ENCODE measurements at regions not wholly inside any gene's neighbourhood (a gene's known extent, or its start where the extent isn't known, plus 50 kb on each side); places are given as distances from the start of the nearest gene placed in this dataset.

- in situ Hi-C loops (cut with HindIII; ENCODE audit: low pct_ligation_motif_present, low pct_unique_long_range_greater_than_20kb, low sequenced_read_pairs), result no loop called here
These were observed 162.5 kb downstream of the SNX10 start for GRCh38 chr7:26454180-26454579.

DNA sequence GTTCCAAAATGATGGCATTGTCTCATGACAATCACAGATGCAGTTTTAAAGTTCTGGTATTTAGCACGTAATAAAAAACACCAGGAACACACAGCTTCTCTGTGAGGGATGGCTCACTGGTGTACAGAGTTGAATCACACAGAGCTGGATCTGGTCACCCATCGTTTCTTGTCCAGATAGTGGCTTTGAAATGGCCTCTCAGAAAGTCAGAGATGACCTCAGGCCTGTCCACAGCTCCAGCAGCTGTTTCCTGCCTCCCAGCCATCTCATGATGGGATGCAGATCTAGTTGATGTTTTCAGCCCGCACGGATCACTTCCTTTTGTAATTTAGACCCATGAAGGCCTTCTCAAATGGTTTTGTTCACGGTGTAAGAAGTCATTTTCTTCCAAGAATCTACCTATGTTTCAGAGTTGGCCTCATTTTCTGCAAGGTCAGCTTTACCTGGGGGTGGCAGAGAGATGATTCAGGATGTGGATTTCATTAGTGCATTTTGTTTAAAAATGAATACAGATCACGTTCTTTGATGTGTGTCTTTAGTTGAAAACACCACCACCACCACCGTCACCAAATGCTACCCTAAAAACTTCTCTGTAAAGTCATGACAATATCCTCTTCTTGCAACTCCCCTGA is 166.2 kb downstream of the SNX10 start:
- no peak for DNase-seq
- in situ Hi-C loops (cut with HindIII; ENCODE audit: low pct_ligation_motif_present, low pct_unique_long_range_greater_than_20kb, low sequenced_read_pairs), result no loop called here

More at GRCh38 chr7:26454180-26454579, 162.5 kb downstream of the SNX10 start:
- no peak for DNase-seq

DNA sequence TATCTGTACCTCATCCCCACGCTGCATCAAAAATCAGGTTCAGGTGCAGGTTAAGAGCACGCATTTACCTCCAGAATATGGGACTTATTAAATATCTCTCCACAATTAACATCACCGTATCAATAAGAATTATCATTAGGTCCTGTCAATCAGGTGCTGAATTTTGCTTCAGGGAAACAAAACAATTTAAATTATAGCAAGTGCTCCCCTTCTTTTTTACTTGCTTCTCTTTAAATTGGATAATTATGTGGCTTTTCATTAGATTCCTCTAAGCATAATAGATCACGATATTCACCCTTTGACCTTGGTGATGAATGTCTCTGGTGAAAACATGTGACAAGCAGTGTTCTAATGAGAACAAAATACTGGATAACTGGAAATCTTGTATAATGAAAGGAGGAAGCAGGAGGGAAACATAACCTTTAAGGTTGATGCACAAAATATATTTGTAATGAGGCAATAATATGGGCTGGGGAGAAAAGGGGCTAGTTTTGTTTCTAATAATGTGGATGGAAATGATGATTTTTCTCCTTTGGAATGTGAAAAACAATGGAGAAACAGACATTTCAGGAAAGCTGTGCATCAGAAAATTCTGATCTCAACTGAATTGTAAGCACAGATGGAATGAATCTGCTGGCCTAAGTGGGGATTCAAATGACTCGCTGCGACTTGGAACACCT is 166.9 kb downstream of the SNX10 start:
- DNase-seq, result no peak
- in situ Hi-C loops (cut with HindIII; ENCODE audit: low pct_ligation_motif_present, low pct_unique_long_range_greater_than_20kb, low sequenced_read_pairs), result no loop called here

GRCh38 chr7:26459540-26460193 is 168.0 kb downstream of the SNX10 start:
- DNase-seq, result no peak
- in situ Hi-C loops (cut with HindIII; ENCODE audit: low pct_ligation_motif_present, low pct_unique_long_range_greater_than_20kb, low sequenced_read_pairs), result no loop called here

DNA sequence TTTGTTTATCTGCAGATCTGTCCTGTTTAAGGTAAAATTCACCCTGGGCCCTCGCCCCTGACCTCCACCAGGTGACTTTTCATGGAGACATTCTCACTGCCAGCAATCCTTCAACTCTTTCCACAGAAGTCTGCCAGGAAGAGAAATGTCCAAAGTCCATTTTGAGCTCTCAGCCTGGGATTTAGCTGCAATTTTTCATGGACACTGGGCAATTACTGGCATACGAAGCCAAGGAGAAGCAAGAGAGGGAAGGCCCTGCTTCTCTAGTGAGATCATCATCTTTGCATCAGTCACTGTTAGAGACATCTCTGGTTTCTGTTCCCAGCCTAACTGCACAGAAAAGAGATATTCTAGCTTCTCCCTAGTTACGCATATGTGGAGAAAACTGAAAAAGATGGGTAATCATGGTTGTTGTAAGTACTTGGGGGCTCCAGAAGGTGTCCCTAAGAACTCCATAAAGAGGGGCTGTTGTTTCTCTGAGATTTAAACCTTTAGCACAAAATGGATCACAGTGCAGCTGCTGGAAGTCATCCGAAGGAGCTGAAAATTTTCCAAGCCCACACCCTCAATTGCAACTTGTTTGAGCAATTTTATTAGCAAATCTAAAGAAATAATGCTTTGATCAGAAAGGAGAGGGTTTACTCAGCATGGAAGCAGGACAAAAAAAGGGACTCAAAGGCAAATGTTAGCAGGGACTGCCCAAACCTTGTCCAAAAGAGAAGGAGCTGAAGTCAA is 168.9 kb downstream of the SNX10 start:
- DNase-seq, result no peak
- in situ Hi-C loops (cut with HindIII; ENCODE audit: low pct_ligation_motif_present, low pct_unique_long_range_greater_than_20kb, low sequenced_read_pairs), result no loop called here

DNA sequence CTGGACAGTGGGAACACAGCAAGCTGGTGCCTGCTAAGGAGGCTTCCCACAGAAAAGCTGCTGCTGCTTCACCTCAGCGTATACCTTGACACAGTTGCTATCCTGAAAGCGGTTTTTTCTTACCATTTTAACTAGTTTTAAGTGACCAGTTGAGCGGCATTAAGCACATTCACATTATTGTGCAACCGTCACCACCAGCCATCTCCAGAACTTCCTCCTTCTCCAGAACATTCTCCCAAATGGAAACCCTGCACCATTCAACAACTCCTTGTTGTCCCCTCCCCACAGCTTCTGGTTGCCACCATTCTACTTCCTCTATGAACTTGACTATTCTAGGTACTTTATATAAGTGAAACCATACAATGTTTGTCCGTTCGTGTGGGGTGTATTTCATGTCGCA is 169.9 kb downstream of the SNX10 start:
- no peak for DNase-seq
- in situ Hi-C loops (cut with HindIII; ENCODE audit: low pct_ligation_motif_present, low pct_unique_long_range_greater_than_20kb, low sequenced_read_pairs), result no loop called here

DNA sequence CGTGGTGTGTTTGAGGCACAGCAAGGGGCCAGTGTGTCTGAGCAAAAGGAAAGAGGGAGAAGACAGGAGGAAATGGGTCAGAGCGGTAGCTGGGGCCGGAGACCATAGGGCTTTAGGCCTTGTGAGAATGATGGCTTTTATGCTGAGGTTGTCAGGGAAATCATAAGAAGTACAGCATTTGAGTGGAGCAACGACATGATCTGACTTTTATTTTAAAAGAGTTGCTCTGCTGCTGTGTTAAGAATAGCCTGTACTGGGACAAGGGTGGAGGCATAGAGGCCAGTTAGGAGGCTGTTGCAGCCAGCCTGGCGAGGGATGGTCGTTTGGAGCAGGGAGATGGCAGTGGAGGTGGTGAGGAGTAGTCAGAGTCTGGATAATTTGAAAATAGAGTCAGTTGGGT is 174.3 kb downstream of the SNX10 start:
- no peak for DNase-seq
- in situ Hi-C loops (cut with HindIII; ENCODE audit: low pct_ligation_motif_present, low pct_unique_long_range_greater_than_20kb, low sequenced_read_pairs), result no loop called here

DNA sequence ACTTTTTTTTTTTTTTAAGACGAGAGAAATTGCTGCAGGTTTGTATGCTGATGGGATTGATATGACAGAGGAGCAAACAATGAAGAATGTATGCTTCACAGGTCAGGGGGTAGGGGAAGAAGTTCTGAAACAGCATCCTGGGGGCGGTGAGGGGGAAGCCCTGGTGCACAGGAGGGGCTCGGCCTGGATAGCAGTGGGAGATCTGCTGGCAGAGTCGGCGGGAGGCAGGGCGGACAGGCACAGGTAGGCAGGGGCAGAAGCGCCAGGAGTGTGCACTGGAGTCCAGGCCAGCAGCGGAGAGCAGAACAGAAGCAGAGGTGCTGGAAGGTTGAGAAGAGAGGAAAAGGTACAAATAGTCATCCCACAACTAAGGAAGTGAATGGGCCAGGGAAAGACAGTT is 175.4 kb downstream of the SNX10 start:
- no peak for DNase-seq
- in situ Hi-C loops (cut with HindIII; ENCODE audit: low pct_ligation_motif_present, low pct_unique_long_range_greater_than_20kb, low sequenced_read_pairs), result no loop called here

DNA sequence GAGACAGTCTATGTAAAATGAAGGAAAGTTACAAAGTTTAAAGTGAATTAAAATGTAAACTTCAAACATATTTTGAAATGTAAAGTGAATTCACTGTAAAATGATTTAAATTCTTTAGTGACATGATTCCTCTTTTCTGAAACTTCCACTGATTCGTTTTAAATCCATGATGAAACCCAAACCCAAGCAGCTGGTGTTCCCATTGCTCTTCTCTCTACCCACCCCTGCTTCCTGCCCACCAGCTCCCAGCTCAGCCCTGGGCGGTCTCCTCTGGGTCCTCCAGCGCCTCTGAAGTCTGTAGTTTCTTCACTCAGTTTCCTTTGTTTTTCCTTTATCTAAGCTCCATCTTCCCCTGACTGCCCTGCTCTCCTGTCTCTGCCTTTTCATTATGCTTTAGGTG is 175.9 kb downstream of the SNX10 start:
- in situ Hi-C loops (cut with HindIII; ENCODE audit: low pct_ligation_motif_present, low pct_unique_long_range_greater_than_20kb, low sequenced_read_pairs), result no loop called here
- DNase-seq, result no peak

DNA sequence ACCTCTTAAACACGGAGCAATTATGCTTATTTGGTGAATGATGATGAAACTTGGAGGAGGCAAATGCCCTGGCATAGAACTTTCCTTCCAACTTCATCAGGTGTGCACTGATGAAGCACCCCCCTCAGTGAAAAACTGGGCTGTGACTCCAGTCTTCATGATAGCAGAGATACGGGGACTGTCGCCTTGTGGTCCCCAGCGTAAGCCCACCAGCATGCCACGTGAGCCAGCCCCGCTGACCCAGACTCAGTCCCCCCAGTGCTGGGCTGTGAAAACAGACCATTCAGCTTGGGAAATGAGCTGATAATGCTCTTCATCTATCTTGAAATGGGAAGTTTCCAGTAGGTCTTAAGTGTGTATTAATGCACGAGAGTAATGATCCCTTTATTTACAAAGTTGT is 177.0 kb downstream of the SNX10 start:
- DNase-seq, result no peak
- in situ Hi-C loops (cut with HindIII; ENCODE audit: low pct_ligation_motif_present, low pct_unique_long_range_greater_than_20kb, low sequenced_read_pairs), result no loop called here

DNA sequence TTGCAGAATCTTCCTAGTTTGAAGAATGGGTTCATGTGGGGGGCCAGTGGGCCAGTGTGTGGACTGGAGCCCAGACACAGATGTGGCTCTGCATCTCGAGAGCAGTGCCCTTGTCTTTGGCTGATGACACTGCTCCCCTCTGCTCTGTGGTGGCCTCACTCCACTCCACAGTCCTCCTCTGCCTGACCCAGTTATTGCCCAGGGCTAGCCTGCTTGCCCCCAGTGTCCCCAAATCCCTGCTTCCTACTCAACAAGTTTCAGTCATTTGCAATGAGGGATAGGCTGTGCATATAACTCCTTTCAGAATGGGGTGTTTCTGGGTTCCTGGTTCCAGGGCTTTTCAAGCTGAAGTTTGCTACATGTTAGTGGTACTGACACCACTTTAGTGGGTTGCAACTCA is 177.5 kb downstream of the SNX10 start:
- no peak for DNase-seq
- in situ Hi-C loops (cut with HindIII; ENCODE audit: low pct_ligation_motif_present, low pct_unique_long_range_greater_than_20kb, low sequenced_read_pairs), result no loop called here

- in situ Hi-C loops (cut with HindIII; ENCODE audit: low pct_ligation_motif_present, low pct_unique_long_range_greater_than_20kb, low sequenced_read_pairs), result no loop called here
- DNase-seq, result no peak
These were observed 179.0 kb downstream of the SNX10 start for GRCh38 chr7:26470691-26471090.

- in situ Hi-C loops (cut with HindIII; ENCODE audit: low pct_ligation_motif_present, low pct_unique_long_range_greater_than_20kb, low sequenced_read_pairs), result no loop called here
- no peak for DNase-seq
These were observed 179.8 kb downstream of the SNX10 start for GRCh38 chr7:26471306-26472075.

DNA sequence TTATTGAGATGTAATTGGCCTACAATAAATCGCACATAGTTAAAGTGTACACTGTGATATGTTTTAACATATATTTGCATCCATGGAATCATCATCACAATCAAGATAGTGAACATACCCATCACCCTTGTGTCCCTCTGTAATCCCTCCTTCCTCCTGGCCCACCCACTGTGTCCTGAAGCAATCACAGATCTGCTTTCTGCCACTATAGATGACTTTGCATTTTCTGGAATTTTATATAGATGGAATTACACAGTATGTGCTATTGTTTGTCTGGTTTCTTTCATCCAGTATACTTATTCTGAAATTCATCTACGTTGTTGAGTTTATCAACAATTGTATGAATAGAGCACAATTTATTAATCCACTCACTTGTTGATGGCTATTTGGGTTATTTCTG is 181.3 kb downstream of the SNX10 start:
- DNase-seq, result no peak
- in situ Hi-C loops (cut with HindIII; ENCODE audit: low pct_ligation_motif_present, low pct_unique_long_range_greater_than_20kb, low sequenced_read_pairs), result no loop called here

DNA sequence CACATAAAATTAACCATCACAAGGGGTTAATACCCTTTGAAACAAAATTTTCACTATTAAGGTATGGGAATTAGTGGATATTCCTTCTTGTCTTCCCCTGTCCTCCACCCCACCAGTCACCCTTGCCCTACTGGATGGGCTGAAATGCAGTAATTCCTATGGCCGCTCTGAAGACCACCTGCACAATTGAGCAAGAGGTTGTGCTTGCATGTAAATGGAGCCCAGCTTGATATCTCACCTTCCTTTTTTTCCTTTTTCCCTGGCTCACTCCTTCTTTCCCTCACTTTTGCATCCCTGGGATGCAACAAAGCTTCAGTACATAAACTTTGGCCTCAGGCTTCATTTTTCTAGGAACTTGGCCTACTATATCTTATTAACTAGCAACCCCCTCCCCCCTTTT is 184.6 kb downstream of the SNX10 start:
- no peak for DNase-seq
- in situ Hi-C loops (cut with HindIII; ENCODE audit: low pct_ligation_motif_present, low pct_unique_long_range_greater_than_20kb, low sequenced_read_pairs), result no loop called here

GRCh38 chr7:26477381-26477990 is 185.8 kb downstream of the SNX10 start:
- in situ Hi-C loops (cut with HindIII; ENCODE audit: low pct_ligation_motif_present, low pct_unique_long_range_greater_than_20kb, low sequenced_read_pairs), result no loop called here
- DNase-seq, result no peak

DNA sequence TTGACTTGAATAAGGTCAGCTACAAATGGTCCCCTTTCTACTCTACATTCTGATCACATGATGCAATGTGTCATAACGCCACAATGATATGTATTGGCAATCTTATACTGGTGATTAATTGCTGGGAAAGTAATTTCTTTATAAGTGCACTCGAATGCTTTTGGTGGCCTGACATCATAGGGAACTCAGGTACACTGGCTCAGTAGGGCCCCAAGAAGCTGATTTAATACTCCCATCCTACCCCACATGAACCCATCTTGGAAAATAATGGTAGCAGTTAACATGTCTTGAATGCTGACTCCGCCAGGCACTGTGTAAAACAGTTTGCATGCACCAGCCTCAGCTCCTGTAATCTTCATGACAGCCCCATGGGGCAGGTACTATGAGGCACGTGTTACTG is 186.9 kb downstream of the SNX10 start:
- no peak for DNase-seq
- in situ Hi-C loops (cut with HindIII; ENCODE audit: low pct_ligation_motif_present, low pct_unique_long_range_greater_than_20kb, low sequenced_read_pairs), result no loop called here

DNA sequence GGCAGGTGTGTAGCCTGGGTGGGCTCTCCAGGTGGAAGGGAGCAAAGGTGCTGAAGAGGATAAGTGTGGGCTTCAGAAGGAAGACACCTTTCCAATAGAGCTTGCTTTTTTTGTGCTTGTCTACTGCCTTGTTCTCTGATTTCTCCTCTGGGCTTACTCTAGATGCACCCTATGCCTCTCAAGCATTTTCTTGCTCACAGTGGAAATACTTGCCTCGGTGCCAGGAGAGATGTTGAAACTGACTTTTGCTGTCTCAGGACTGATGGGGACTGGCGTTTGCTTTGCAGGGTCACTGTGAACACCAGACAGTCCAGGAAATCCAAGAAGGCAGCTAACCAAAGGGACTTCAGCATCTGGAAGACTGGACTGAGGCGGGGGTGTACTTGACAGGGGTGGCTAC is 187.9 kb downstream of the SNX10 start:
- no peak for DNase-seq
- in situ Hi-C loops (cut with HindIII; ENCODE audit: low pct_ligation_motif_present, low pct_unique_long_range_greater_than_20kb, low sequenced_read_pairs), result no loop called here
